H1 (cell line): ENCODE measurements at regions not wholly inside any gene's neighbourhood (a gene's known extent, or its start where the extent isn't known, plus 50 kb on each side); places are given as distances from the start of the nearest gene placed in this dataset.

Experiments used
- ASH2L ChIP-seq: fragments of 200-600, 300-600 bp; sonication (generic); IDR thresholded peaks from one replicate; pipeline ENCODE4 v1.7.1; 2017; ENCODE audit warnings: low read length
- CHD7 ChIP-seq: fragments of 300-600 bp; sonication (generic); IDR thresholded peaks from 2 replicates; pipeline ENCODE4 v1.7.1; 2012; ENCODE audit warnings: low read length, moderate library complexity, mild to moderate bottlenecking, inconsistent platforms; ENCODE audit not compliant: insufficient replicate concordance
- EGR1 ChIP-seq: IDR thresholded peaks from 2 replicates; pipeline ENCODE4 v1.6.1; 2011; ENCODE audit warnings: low read depth, low read length, borderline replicate concordance
- GTF2F1 ChIP-seq: IDR thresholded peaks from 2 replicates; pipeline ENCODE4 v1.6.1; 2012; ENCODE audit warnings: low read depth, low read length, improper control_type of control experiment, borderline replicate concordance
- JUND ChIP-seq: IDR thresholded peaks from 2 replicates; pipeline ENCODE4 v1.6.1; 2011; ENCODE audit warnings: mild to moderate bottlenecking, improper control_type of control experiment, low read length
- KDM1A ChIP-seq: fragments of 200-600, 300-600 bp; sonication (generic); IDR thresholded peaks from 2 replicates; pipeline ENCODE4 v1.7.1; 2016; ENCODE audit warnings: mild to moderate bottlenecking, low read length, borderline replicate concordance
- KDM5A ChIP-seq: fragments of 200-600 bp; IDR thresholded peaks from 2 replicates; pipeline ENCODE4 v1.7.1; 2012; ENCODE audit warnings: mild to moderate bottlenecking, low read length, inconsistent platforms, mixed read lengths
- SUZ12 ChIP-seq: fragments of 200-600 bp; sonication (generic); IDR thresholded peaks from 2 replicates; pipeline ENCODE4 v1.6.1; 2012; ENCODE audit warnings: mild to moderate bottlenecking, inconsistent platforms, low read length, moderate library complexity, mixed read lengths
- TCF12 ChIP-seq: IDR thresholded peaks from 2 replicates; pipeline ENCODE4 v1.6.1; 2011; ENCODE audit warnings: low read depth, mild to moderate bottlenecking, low read length

GRCh38 chr2:128696421-128696820, 377.8 kb upstream of the HS6ST1 start (continued):
- TF ChIP-seq CHD7 = no peak
- no peak for TF ChIP-seq EGR1
- no peak for TF ChIP-seq TCF12
- TF ChIP-seq JUND = no peak
- no peak for TF ChIP-seq ASH2L
- no peak for TF ChIP-seq KDM1A
- TF ChIP-seq GTF2F1 = no peak
- TF ChIP-seq KDM5A = no peak
- TF ChIP-seq SUZ12 = no peak
